C4-2B (cell line): ENCODE measurements at regions not wholly inside any gene's neighbourhood (a gene's known extent, or its start where the extent isn't known, plus 50 kb on each side); places are given as distances from the start of the nearest gene placed in this dataset.

ENCODE experiments used
- ZFX ChIP-seq: fragments of 450-650 bp; IDR thresholded peaks from 2 replicates; pipeline ENCODE4 v1.6.1; 2017
- TF ChIP-seq, protein P1 (sequence below): fragments of 450-650 bp; conservative IDR thresholded peaks from 2 replicates; pipeline ENCODE4 v1.5.1; 2017; ENCODE audit warnings: mild to moderate bottlenecking

DNA sequence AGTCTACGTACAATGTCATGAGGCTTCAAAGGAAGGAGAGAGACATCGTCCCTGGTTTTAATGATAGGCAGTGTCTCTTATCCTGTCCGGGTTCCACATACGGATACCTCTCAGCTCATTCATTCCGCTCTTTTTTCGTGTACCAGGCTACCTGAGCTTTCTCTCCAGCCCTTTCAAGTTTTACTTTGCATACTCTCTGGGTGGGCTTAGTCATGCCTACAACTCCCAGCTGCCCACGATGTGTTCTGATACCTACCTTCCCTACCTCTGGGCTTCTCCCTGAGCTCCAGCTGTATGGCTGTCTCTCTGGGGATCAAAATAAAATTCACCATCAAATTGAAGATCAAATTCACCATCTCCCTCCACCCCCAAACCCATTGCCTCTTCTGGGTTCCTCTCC, 354.0 kb upstream of the EEF2KMT start:
- TF ChIP-seq, protein P1, sequence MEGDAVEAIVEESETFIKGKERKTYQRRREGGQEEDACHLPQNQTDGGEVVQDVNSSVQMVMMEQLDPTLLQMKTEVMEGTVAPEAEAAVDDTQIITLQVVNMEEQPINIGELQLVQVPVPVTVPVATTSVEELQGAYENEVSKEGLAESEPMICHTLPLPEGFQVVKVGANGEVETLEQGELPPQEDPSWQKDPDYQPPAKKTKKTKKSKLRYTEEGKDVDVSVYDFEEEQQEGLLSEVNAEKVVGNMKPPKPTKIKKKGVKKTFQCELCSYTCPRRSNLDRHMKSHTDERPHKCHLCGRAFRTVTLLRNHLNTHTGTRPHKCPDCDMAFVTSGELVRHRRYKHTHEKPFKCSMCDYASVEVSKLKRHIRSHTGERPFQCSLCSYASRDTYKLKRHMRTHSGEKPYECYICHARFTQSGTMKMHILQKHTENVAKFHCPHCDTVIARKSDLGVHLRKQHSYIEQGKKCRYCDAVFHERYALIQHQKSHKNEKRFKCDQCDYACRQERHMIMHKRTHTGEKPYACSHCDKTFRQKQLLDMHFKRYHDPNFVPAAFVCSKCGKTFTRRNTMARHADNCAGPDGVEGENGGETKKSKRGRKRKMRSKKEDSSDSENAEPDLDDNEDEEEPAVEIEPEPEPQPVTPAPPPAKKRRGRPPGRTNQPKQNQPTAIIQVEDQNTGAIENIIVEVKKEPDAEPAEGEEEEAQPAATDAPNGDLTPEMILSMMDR = no peak
- TF ChIP-seq ZFX = no peak
